ENCODE measurements at regions not wholly inside any gene's neighbourhood (a gene's known extent, or its start where the extent isn't known, plus 50 kb on each side); places are given as distances from the start of the nearest gene placed in this dataset.

- no peak for TF ChIP-seq CTCF (IDR thresholded peaks at IDR 0.05 in 2 of 3, conservative IDR thresholded peaks at IDR 0.05 in 1 of 3; ENCODE audit: control insufficient read depth in 2 of 3, extremely low read depth in 1 of 3, insufficient read depth in 1 of 3, low read depth in 3 of 3, low read length in 3 of 3)
- no peak for TF ChIP-seq USF2 (IDR thresholded peaks at IDR 0.05; ENCODE audit: borderline replicate concordance, low read depth, low read length)
- TF ChIP-seq FOXM1 (IDR thresholded peaks at IDR 0.05; ENCODE audit: low read depth, low read length), result no peak
- no peak for TF ChIP-seq SIX5 (IDR thresholded peaks at IDR 0.05; ENCODE audit: low read depth, low read length, severe bottlenecking)
- TF ChIP-seq PAX8 (IDR thresholded peaks at IDR 0.05), result no peak
These were observed 66.2 kb downstream of the RTP5 start for GRCh38 chr2:241935774-241936173.
